Activated naive CD4-positive, alpha-beta T cell treated with anti-CD3 and anti-CD28 coated beads, Interleukin-2, amount 10 ng/mL, durations not matched to agents 7 days and 5 days (primary cell): ENCODE measurements at regions not wholly inside any gene's neighbourhood (a gene's known extent, or its start where the extent isn't known, plus 50 kb on each side); places are given as distances from the start of the nearest gene placed in this dataset.
"Not testable (repeated sequence)": the region's sequence is repeated elsewhere in the genome, so short reads cannot be mapped to it uniquely, and the experiment has no call there.

ENCODE experiments used
- CTCF ChIA-PET: fragments of 350-600 bp; sonication (Branson Sonifier 250); formaldehyde crosslinking; loops from one replicate; lab custom pipeline; 2021; ENCODE audit warnings: antibody characterized with exemption; lab: Charles Lee
- DNase-seq: peaks from one replicate; pipeline ENCODE4 v3.0.0-alpha.2; 2020
- H3K27ac Mint-ChIP-seq: one replicate; pipeline ENCODE4 v1.8.0; 2021; ENCODE audit warnings: mild to moderate bottlenecking, moderate library complexity, mixed read lengths
- H3K27me3 Mint-ChIP-seq: one replicate; pipeline ENCODE4 v1.8.0; 2021; ENCODE audit warnings: mild to moderate bottlenecking, mixed read lengths
- H3K36me3 Mint-ChIP-seq: one replicate; pipeline ENCODE4 v1.8.0; 2021; ENCODE audit warnings: mixed read lengths
- H3K4me1 Mint-ChIP-seq: one replicate; pipeline ENCODE4 v1.8.0; 2021; ENCODE audit warnings: mixed read lengths
- H3K4me3 Mint-ChIP-seq: one replicate; pipeline ENCODE4 v1.8.0; 2021; ENCODE audit warnings: mild to moderate bottlenecking, moderate library complexity, mixed read lengths
- H3K9me3 Mint-ChIP-seq: one replicate; pipeline ENCODE4 v1.8.0; 2021; ENCODE audit warnings: mixed read lengths

GRCh38 chr16:25374556-25374955 lies 116.9 kb upstream of the ZKSCAN2 start:
- H3K27ac Mint-ChIP-seq, result no peak overlapping the region
- no peaks in the 10 kb centered on the region for H3K9me3 Mint-ChIP-seq
- H3K27me3 Mint-ChIP-seq, result no peaks in the 10 kb centered on the region

GRCh38 chr16:25372716-25373115 lies 115.1 kb upstream of the ZKSCAN2 start:
- CTCF ChIA-PET, result no interaction called here
- Mint-ChIP-seq H3K27me3 (no peaks in the 10 kb centered on the region), H3K4me1 (no peaks in the 10 kb centered on the region), H3K36me3 (no peaks in the 10 kb centered on the region), H3K9me3 (no peaks in the 10 kb centered on the region), H3K27ac (no peak overlapping the region), H3K4me3 (no peak overlapping the region)
- DNase-seq, result no peak

More at GRCh38 chr16:25374556-25374955, 116.9 kb upstream of the ZKSCAN2 start:
- Mint-ChIP-seq H3K4me3 (no peak overlapping the region), H3K4me1 (no peaks in the 10 kb centered on the region), H3K36me3 (no peaks in the 10 kb centered on the region)
- CTCF ChIA-PET, result no interaction called here
- no peak for DNase-seq

- Mint-ChIP-seq H3K4me1 (no peaks in the 10 kb centered on the region), H3K27me3 (no peaks in the 10 kb centered on the region), H3K27ac (no peak overlapping the region), H3K36me3 (no peaks in the 10 kb centered on the region), H3K9me3 (no peaks in the 10 kb centered on the region), H3K4me3 (no peak overlapping the region)
- CTCF ChIA-PET, result no interaction called here
- no peak for DNase-seq
Observed at GRCh38 chr16:25371342-25371741, 113.7 kb upstream of the ZKSCAN2 start.

DNA sequence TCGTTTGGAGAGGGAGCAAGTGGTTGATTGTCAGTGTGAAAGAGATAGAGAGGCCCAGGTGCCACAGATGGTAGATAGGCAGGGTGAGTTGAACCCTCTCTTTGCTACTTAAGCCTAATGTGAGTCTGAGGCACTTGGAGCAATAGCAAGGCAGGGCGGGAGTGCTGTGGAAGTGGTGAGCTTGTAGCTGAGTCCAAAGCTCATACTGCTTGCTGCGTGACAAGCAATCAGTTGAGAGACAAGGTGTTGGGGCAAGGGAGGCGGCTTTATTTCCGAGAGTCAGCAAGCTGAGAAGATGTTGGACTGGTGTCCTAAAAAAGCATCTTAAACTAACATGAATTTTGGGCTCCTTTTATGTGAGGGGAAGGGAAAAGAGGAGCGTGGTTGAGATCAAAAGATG lies 112.9 kb upstream of the ZKSCAN2 start:
- no peaks in the 10 kb centered on the region for H3K4me1 Mint-ChIP-seq
- H3K4me3 Mint-ChIP-seq, result no peak overlapping the region
- H3K27ac Mint-ChIP-seq, result no peak overlapping the region
- no peak for DNase-seq
- CTCF ChIA-PET, result no interaction called here
- H3K36me3 Mint-ChIP-seq, result no peaks in the 10 kb centered on the region
- no peaks in the 10 kb centered on the region for H3K27me3 Mint-ChIP-seq
- no peaks in the 10 kb centered on the region for H3K9me3 Mint-ChIP-seq

GRCh38 chr16:25367773-25368524 lies 110.3 kb upstream of the ZKSCAN2 start:
- CTCF ChIA-PET, result interaction anchor here (0.6 kb wide), 1 partner anchor 91 kb away, joined by 3 read pairs; no protein-coding TSS in a partner anchor
- Mint-ChIP-seq H3K27me3 (no peaks in the 10 kb centered on the region), H3K4me3 (no peak overlapping the region), H3K9me3 (no peaks in the 10 kb centered on the region), H3K36me3 (no peaks in the 10 kb centered on the region), H3K27ac (no peak overlapping the region), H3K4me1 (no peaks in the 10 kb centered on the region)
- DNase-seq, result no peak

GRCh38 chr16:25366078-25366477 lies 108.4 kb upstream of the ZKSCAN2 start:
- CTCF ChIA-PET, result no interaction called here
- no peak for DNase-seq
- Mint-ChIP-seq H3K27me3 (no peaks in the 10 kb centered on the region), H3K9me3 (no peaks in the 10 kb centered on the region), H3K36me3 (no peaks in the 10 kb centered on the region), H3K4me1 (no peaks in the 10 kb centered on the region), H3K4me3 (no peak overlapping the region), H3K27ac (no peak overlapping the region)

DNA sequence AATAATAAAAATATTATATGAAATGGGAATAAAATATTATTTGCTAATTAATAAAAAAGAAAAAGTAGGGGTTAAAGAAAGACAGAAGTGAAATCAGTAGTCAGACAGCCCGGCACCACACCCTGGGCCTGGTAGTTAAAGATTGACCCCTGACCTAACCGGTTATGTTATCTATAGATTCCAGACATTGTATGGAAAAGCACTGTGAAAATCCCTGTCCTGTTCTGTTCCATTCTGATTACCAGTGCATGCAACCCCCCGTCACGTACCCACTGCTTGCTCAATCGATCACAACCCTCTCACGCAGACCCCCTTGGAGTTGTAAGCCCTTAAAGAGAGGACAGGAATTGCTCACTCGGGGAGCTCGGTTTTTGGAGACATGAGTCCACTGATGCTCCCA lies 101.9 kb upstream of the ZKSCAN2 start:
- CTCF ChIA-PET, H3K4me3 Mint-ChIP-seq, H3K4me1 Mint-ChIP-seq, H3K36me3 Mint-ChIP-seq, H3K9me3 Mint-ChIP-seq, DNase-seq, H3K27me3 Mint-ChIP-seq, H3K27ac Mint-ChIP-seq: not testable (repeated sequence)

DNA sequence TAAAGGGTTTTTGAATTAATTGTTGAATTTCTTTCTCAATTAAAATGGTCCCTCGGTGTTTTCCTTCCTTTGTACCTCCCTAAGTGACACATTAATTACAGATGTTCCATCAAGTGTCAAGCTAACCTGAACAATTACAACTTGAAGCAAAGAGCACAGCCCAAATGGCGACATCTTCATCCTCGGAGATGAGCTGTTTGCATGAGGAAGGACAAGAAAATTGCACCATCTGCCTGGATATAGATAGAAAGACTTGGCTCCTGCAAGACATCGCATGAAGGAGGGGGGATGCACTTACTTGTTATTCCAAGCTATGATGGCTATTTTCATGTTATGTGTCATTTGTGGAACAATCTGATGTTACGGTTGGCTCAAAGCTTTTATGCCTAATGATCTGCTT lies 86.4 kb upstream of the ZKSCAN2 start:
- Mint-ChIP-seq H3K9me3 (no peaks in the 10 kb centered on the region), H3K36me3 (no peaks in the 10 kb centered on the region), H3K27me3 (peaks cover 4% of the 10 kb centered on the region), H3K27ac (no peak overlapping the region), H3K4me3 (no peak overlapping the region), H3K4me1 (no peaks in the 10 kb centered on the region)
- CTCF ChIA-PET, result no interaction called here
- DNase-seq, result no peak

DNA sequence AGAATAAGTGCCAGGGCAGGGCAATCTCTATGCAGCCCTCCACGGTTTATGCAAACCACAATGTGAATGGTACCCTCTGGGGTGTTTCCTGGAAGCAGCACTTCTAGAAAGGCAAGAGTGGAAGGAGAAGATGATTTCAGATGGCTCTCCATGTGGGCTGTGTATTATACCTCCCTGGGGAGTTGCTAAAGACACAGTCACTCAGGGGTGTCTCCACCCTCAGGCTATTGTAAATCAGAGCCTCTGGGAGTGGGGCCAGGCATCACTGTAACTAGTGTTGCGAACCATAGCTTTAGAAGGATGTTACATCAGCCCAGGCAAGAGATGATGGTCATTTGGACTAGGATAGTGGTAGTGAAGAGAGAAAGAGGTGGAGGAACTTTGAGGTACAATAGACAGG lies 83.3 kb upstream of the ZKSCAN2 start:
- CTCF ChIA-PET, result no interaction called here
- Mint-ChIP-seq H3K27ac (no peak overlapping the region), H3K4me3 (no peak overlapping the region), H3K36me3 (no peaks in the 10 kb centered on the region), H3K9me3 (no peaks in the 10 kb centered on the region), H3K27me3 (no peaks in the 10 kb centered on the region), H3K4me1 (no peaks in the 10 kb centered on the region)
- DNase-seq, result no peak

DNA sequence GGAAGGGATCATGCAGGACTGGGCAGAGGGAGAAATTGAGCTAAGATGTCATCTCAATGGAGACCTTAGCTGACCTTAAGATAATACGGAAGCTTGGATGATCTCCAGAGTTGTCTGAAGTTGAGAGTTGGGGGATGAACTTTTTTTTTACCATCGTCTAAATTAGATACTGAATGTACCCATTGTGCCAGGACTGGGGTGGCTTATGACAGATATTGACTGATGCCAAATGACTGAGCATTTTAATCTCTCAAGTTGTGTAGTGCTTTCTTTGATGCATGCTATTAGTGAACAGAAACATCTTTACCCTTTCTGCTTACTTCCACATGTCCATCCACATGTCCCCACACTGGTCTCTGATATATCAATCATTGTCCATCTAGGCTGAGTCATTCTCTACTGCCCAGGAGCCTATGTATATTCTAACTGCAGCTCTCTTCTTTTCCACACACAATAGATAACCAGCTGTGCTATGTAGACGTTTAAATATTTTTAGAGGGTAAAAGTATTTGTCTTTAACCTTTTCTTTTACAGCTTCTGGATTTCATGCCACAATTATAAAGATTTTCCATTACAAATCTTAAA lies 60.2 kb upstream of the ZKSCAN2 start:
- Mint-ChIP-seq H3K4me1 (no peaks in the 10 kb centered on the region), H3K27me3 (no peaks in the 10 kb centered on the region), H3K36me3 (no peaks in the 10 kb centered on the region), H3K27ac (no peak overlapping the region), H3K9me3 (peaks cover 13% of the 10 kb centered on the region), H3K4me3 (no peak overlapping the region)
- CTCF ChIA-PET, result no interaction called here
- no peak for DNase-seq

GRCh38 chr16:25311950-25312349 lies 54.3 kb upstream of the ZKSCAN2 start:
- Mint-ChIP-seq H3K9me3 (peaks cover 30% of the 10 kb centered on the region), H3K4me3 (no peak overlapping the region), H3K4me1 (no peaks in the 10 kb centered on the region), H3K27ac (no peak overlapping the region), H3K36me3 (no peaks in the 10 kb centered on the region), H3K27me3 (no peaks in the 10 kb centered on the region)
- CTCF ChIA-PET, result no interaction called here
- no peak for DNase-seq

- H3K4me1 Mint-ChIP-seq, result no peaks in the 10 kb centered on the region
- no peaks in the 10 kb centered on the region for H3K27me3 Mint-ChIP-seq
- H3K9me3 Mint-ChIP-seq, result peaks cover 28% of the 10 kb centered on the region
- H3K36me3 Mint-ChIP-seq, result no peaks in the 10 kb centered on the region
- no peak for DNase-seq
- no peak overlapping the region for H3K27ac Mint-ChIP-seq
- H3K4me3 Mint-ChIP-seq, result no peak overlapping the region
- CTCF ChIA-PET, result no interaction called here
Observed at GRCh38 chr16:25311039-25311438, 53.4 kb upstream of the ZKSCAN2 start.
